ENCODE measurements at regions not wholly inside any gene's neighbourhood (a gene's known extent, or its start where the extent isn't known, plus 50 kb on each side); places are given as distances from the start of the nearest gene placed in this dataset.

GRCh38 chr11:110838808-110839207 lies 126.6 kb upstream of the ARHGAP20 start:
- H3K9me3 ChIP-seq (ENCODE audit: control insufficient read depth, insufficient read depth, low read depth, low read length): no peaks in the 10 kb centered on the region
- in situ Hi-C loops (cut with HindIII; ENCODE audit: low pct_unique_long_range_greater_than_20kb, low sequenced_read_pairs) (no loop called here), intact Hi-C loops (cut with micrococcal nuclease; ENCODE audit: unreplicated experiment) (no loop called here)
- no TSS peak for BruUV-seq (replicated peaks)
- ChIA-PET CTCF (no interaction called here), POLR2A (no interaction called here)
- ATAC-seq (no peak), DNase-seq (ENCODE audit: low read depth, low spot score) (no peak)
- TF ChIP-seq POLR2AphosphoS5 (IDR thresholded peaks at IDR 0.05; ENCODE audit: low read depth, low read length): no peak
- TF ChIP-seq CTCF (IDR thresholded peaks at IDR 0.05): no peak
- no peaks in the 10 kb centered on the region for H3K27me3 ChIP-seq (ENCODE audit: control insufficient read depth, insufficient read depth, low read length)
- no peak overlapping the region for H3K27ac ChIP-seq (ENCODE audit: low read length)
- H3K4me3 ChIP-seq (ENCODE audit: low read depth in 2 of 2, low read length in 2 of 2): no peak overlapping the region
- no peaks in the 10 kb centered on the region for H3K4me1 ChIP-seq (ENCODE audit: control insufficient read depth, insufficient read depth, low read length)
- H3K36me3 ChIP-seq (ENCODE audit: control insufficient read depth, insufficient read depth, low read length): no peaks in the 10 kb centered on the region

- no peak for TF ChIP-seq SIN3A (IDR thresholded peaks at IDR 0.05; ENCODE audit: borderline replicate concordance, insufficient read depth, low read depth, low read length)
- TF ChIP-seq REST (IDR thresholded peaks at IDR 0.05; ENCODE audit: insufficient read depth in 1 of 2, low read depth in 2 of 2, low read length in 1 of 2): no peak
- TF ChIP-seq TCF7L2 (IDR thresholded peaks at IDR 0.05; ENCODE audit: low read depth, low read length): no peak
- no peak for TF ChIP-seq CTCF (IDR thresholded peaks at IDR 0.05)
- TF ChIP-seq POLR2AphosphoS5 (IDR thresholded peaks at IDR 0.05; ENCODE audit: low read depth, low read length): no peak
- intact Hi-C loops (cut with micrococcal nuclease; ENCODE audit: unreplicated experiment): no loop called here
- Histone ChIP-seq H3K27ac (ENCODE audit: low read length) (no peak overlapping the region), H3K4me1 (ENCODE audit: control insufficient read depth, insufficient read depth, low read length) (no peaks in the 10 kb centered on the region), H3K9me3 (ENCODE audit: control insufficient read depth, insufficient read depth, low read depth, low read length) (no peaks in the 10 kb centered on the region), H3K27me3 (ENCODE audit: control insufficient read depth, insufficient read depth, low read length) (peaks cover 5% of the 10 kb centered on the region; the same call in 1 of the 2 replicates), H3K36me3 (ENCODE audit: control insufficient read depth, insufficient read depth, low read length) (no peaks in the 10 kb centered on the region), H3K4me3 (ENCODE audit: low read depth in 2 of 2, low read length in 2 of 2) (no peak overlapping the region)
- no peak for ATAC-seq
- in situ Hi-C loops (cut with HindIII; ENCODE audit: low pct_unique_long_range_greater_than_20kb, low sequenced_read_pairs): no loop called here
- no TSS peak for BruUV-seq (replicated peaks)
- ChIA-PET CTCF (no interaction called here), POLR2A (no interaction called here)
- no peak for DNase-seq (ENCODE audit: low read depth, low spot score)
Observed at GRCh38 chr11:110837603-110838002, 125.4 kb upstream of the ARHGAP20 start.

GRCh38 chr11:110835106-110835505 lies 122.9 kb upstream of the ARHGAP20 start:
- no peaks in the 10 kb centered on the region for H3K9me3 ChIP-seq (ENCODE audit: control insufficient read depth, insufficient read depth, low read depth, low read length)
- H3K4me3 ChIP-seq (ENCODE audit: low read depth in 2 of 2, low read length in 2 of 2): no peak overlapping the region
- TF ChIP-seq TCF7L2 (IDR thresholded peaks at IDR 0.05; ENCODE audit: low read depth, low read length) (no peak), REST (IDR thresholded peaks at IDR 0.05; ENCODE audit: insufficient read depth in 1 of 2, low read depth in 2 of 2, low read length in 1 of 2) (no peak), SIN3A (IDR thresholded peaks at IDR 0.05; ENCODE audit: borderline replicate concordance, insufficient read depth, low read depth, low read length) (no peak), CTCF (IDR thresholded peaks at IDR 0.05) (no peak), POLR2AphosphoS5 (IDR thresholded peaks at IDR 0.05; ENCODE audit: low read depth, low read length) (no peak)
- H3K4me1 ChIP-seq (ENCODE audit: control insufficient read depth, insufficient read depth, low read length): no peaks in the 10 kb centered on the region
- ATAC-seq (no peak), DNase-seq (ENCODE audit: low read depth, low spot score) (no peak)
- no peaks in the 10 kb centered on the region for H3K36me3 ChIP-seq (ENCODE audit: control insufficient read depth, insufficient read depth, low read length)
- POLR2A ChIA-PET: no interaction called here
- intact Hi-C loops (cut with micrococcal nuclease; ENCODE audit: unreplicated experiment): no loop called here
- CTCF ChIA-PET: no interaction called here
- peaks cover 5% of the 10 kb centered on the region; the same call in 1 of the 2 replicates for H3K27me3 ChIP-seq (ENCODE audit: control insufficient read depth, insufficient read depth, low read length)
- H3K27ac ChIP-seq (ENCODE audit: low read length): no peak overlapping the region
- no TSS peak for BruUV-seq (replicated peaks)
- in situ Hi-C loops (cut with HindIII; ENCODE audit: low pct_unique_long_range_greater_than_20kb, low sequenced_read_pairs): no loop called here
